ENCODE measurements at regions not wholly inside any gene's neighbourhood (a gene's known extent, or its start where the extent isn't known, plus 50 kb on each side); places are given as distances from the start of the nearest gene placed in this dataset.

DNA sequence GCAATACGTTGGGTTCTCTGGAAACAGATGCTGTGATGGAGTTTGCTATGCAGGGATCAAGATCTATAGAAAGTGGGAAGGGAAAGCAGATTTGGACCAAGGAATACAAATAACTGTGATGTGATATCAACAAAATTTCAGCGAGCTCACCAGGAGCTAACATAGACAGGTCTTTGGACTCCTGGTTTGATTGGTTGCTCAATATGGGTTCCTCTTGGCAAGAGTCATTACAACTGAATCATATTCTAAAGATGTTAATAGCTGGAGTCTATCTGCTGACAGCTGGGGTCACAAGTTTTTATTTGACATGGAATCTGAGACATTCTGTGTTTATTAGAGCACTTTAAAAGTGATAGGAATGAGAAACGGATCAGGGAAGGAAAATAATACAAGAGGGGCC lies 637.6 kb upstream of the GNPDA2 start:
- ATAC-seq (no peak), FAIRE-seq (no peak), DNase-seq (ENCODE audit: low spot score) (no peak)
- H2AFZ ChIP-seq (ENCODE audit: low read length): no peak overlapping the region
- no peaks in the 10 kb centered on the region for H3K4me1 ChIP-seq (ENCODE audit: insufficient read depth, low read length)
- H3K4me2 ChIP-seq (ENCODE audit: low read depth, low read length): no peak overlapping the region
- TF ChIP-seq TCF7 (IDR thresholded peaks at IDR 0.05; ENCODE audit: low read depth) (no peak), FOXP1 (IDR thresholded peaks at IDR 0.05) (no peak), FOXP1 (CRISPR knock-in tag; IDR thresholded peaks at IDR 0.05) (no peak), AGO1 (IDR thresholded peaks at IDR 0.05; ENCODE audit: low read depth, low read length, poor library complexity, severe bottlenecking) (no peak), IKZF5 (CRISPR knock-in tag; IDR thresholded peaks at IDR 0.05) (no peak), MEIS1 (CRISPR knock-in tag; IDR thresholded peaks at IDR 0.05; ENCODE audit: borderline replicate concordance) (no peak), ZNF839 (CRISPR knock-in tag; IDR thresholded peaks at IDR 0.05; ENCODE audit: borderline replicate concordance) (no peak), DNMT3B (CRISPR knock-in tag; conservative IDR thresholded peaks at IDR 0.05) (no peak), KLF12 (CRISPR knock-in tag; IDR thresholded peaks at IDR 0.05; ENCODE audit: borderline replicate concordance) (no peak), ZNF101 (CRISPR knock-in tag; IDR thresholded peaks at IDR 0.05; ENCODE audit: borderline replicate concordance, low read depth) (no peak)
- TF ChIP-seq, protein P1, sequence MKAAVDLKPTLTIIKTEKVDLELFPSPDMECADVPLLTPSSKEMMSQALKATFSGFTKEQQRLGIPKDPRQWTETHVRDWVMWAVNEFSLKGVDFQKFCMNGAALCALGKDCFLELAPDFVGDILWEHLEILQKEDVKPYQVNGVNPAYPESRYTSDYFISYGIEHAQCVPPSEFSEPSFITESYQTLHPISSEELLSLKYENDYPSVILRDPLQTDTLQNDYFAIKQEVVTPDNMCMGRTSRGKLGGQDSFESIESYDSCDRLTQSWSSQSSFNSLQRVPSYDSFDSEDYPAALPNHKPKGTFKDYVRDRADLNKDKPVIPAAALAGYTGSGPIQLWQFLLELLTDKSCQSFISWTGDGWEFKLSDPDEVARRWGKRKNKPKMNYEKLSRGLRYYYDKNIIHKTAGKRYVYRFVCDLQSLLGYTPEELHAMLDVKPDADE (CRISPR knock-in tag; IDR thresholded peaks at IDR 0.05): no peak
- no peaks in the 10 kb centered on the region for H3K27me3 ChIP-seq (ENCODE audit: control insufficient read depth in 1 of 2, insufficient read depth in 2 of 2, low read length in 2 of 2)
- no peak overlapping the region for H3K4me3 ChIP-seq (replicated peaks in 1 of 3; ENCODE audit: insufficient read depth in 1 of 3, low read depth in 2 of 3, low read length in 3 of 3)
- H3K9ac ChIP-seq (ENCODE audit: insufficient read depth, low read depth, low read length): no peak overlapping the region
- no peaks in the 10 kb centered on the region for H4K20me1 ChIP-seq (ENCODE audit: insufficient read depth, low read length)
- BruUV-seq (replicated peaks): no TSS peak
- no peak overlapping the region for H3K27ac ChIP-seq (ENCODE audit: extremely low read length, insufficient read depth, low read length)
- in situ Hi-C loops (cut with HindIII; ENCODE audit: extremely low pct_ligation_motif_present, low pct_unique_long_range_greater_than_20kb) (no loop called here), intact Hi-C loops (cut with micrococcal nuclease; ENCODE audit: unreplicated experiment) (no loop called here)
- H3K36me3 ChIP-seq (replicated peaks in 1 of 2; ENCODE audit: control insufficient read depth in 1 of 2, insufficient read depth in 2 of 2, low read length in 2 of 2): no peaks in the 10 kb centered on the region
- no peaks in the 10 kb centered on the region for H3K79me2 ChIP-seq (ENCODE audit: insufficient read depth, low read length)
- ChIA-PET POLR2A (no interaction called here), CTCF (ENCODE audit: low intra/inter-chr PET ratio, low total read pairs) (no interaction called here)
- peaks cover 52% of the 10 kb centered on the region for H3K9me3 ChIP-seq (ENCODE audit: low read length)
- 1% methylated on average over 3 of the region's 3 CpGs for WGBS (ENCODE audit: low lambda C conversion rate)

All from HepG2 (cell line).